Brain microvascular endothelial cell (primary cell): ENCODE measurements at regions not wholly inside any gene's neighbourhood (a gene's known extent, or its start where the extent isn't known, plus 50 kb on each side); places are given as distances from the start of the nearest gene placed in this dataset.

Experiments used
- DNase-seq: peaks from one replicate; pipeline ENCODE4 v3.0.0-alpha.2; 2020
- H3K27ac ChIP-seq: fragments of 250-450 bp; sonication (Bioruptor Pico); 2 replicates; pipeline ENCODE4 v1.5.1; 2020; ENCODE audit warnings: mild to moderate bottlenecking, moderate library complexity
- H3K27me3 ChIP-seq: fragments of 250-450 bp; sonication (Bioruptor Pico); replicated peaks from 2 replicates; pipeline ENCODE4 v1.5.1; 2020; ENCODE audit warnings: mild to moderate bottlenecking
- H3K36me3 ChIP-seq: fragments of 250-450 bp; sonication (Bioruptor Pico); replicated peaks from 2 replicates; pipeline ENCODE4 v1.5.1; 2020; ENCODE audit warnings: mild to moderate bottlenecking
- H3K4me3 ChIP-seq: 2 replicates; pipeline ENCODE4 v1.5.1; 2011; ENCODE audit warnings: low read depth, mild to moderate bottlenecking, control low read depth, low read length, moderate library complexity
- CTCF ChIP-seq: IDR thresholded peaks from 2 replicates; pipeline ENCODE4 v1.5.1; 2011; ENCODE audit warnings: low read depth, mild to moderate bottlenecking, moderate library complexity, low read length, control low read depth, inconsistent platforms; ENCODE audit errors: missing control alignments
- in situ Hi-C: cut with HindIII; loops from 2 replicates; pipeline ENCODE4 v1.10.0; 2017; ENCODE audit warnings: low sequenced_read_pairs, low pct_ligation_motif_present

GRCh38 chr3:163491714-163492113, 1586.6 kb downstream of the SI start:
- no peaks in the 10 kb centered on the region for H3K36me3 ChIP-seq
- no peak for TF ChIP-seq CTCF
- no peak overlapping the region for H3K27ac ChIP-seq
- H3K4me3 ChIP-seq: no peak overlapping the region
- no peak for DNase-seq
- H3K27me3 ChIP-seq: no peaks in the 10 kb centered on the region
- in situ Hi-C loops: no loop called here

GRCh38 chr3:163490119-163490518, 1588.2 kb downstream of the SI start:
- Histone ChIP-seq H3K4me3 (no peak overlapping the region), H3K27ac (no peak overlapping the region), H3K27me3 (no peaks in the 10 kb centered on the region), H3K36me3 (no peaks in the 10 kb centered on the region)
- in situ Hi-C loops: no loop called here
- peak; percentile 48 for DNase-seq
- peak; percentile 81 for TF ChIP-seq CTCF

GRCh38 chr3:163482695-163483094, 1595.6 kb downstream of the SI start:
- in situ Hi-C loops: no loop called here
- Histone ChIP-seq H3K27ac (no peak overlapping the region), H3K27me3 (no peaks in the 10 kb centered on the region), H3K4me3 (no peak overlapping the region), H3K36me3 (no peaks in the 10 kb centered on the region)
- no peak for TF ChIP-seq CTCF
- DNase-seq: no peak

- TF ChIP-seq CTCF: no peak
- DNase-seq: no peak
- Histone ChIP-seq H3K27ac (no peak overlapping the region), H3K27me3 (no peaks in the 10 kb centered on the region), H3K4me3 (no peak overlapping the region), H3K36me3 (no peaks in the 10 kb centered on the region)
- in situ Hi-C loops: no loop called here
These were observed 1596.6 kb downstream of the SI start for GRCh38 chr3:163481738-163482137.

- in situ Hi-C loops: no loop called here
- no peaks in the 10 kb centered on the region for H3K27me3 ChIP-seq
- DNase-seq: peak; percentile 19
- H3K4me3 ChIP-seq: no peak overlapping the region
- H3K27ac ChIP-seq: no peak overlapping the region
- H3K36me3 ChIP-seq: no peaks in the 10 kb centered on the region
- TF ChIP-seq CTCF: peak; percentile 21
These were observed 1602.1 kb downstream of the SI start for GRCh38 chr3:163476179-163476578.

GRCh38 chr3:163474766-163475165, 1603.5 kb downstream of the SI start:
- no peak for DNase-seq
- in situ Hi-C loops: no loop called here
- no peak for TF ChIP-seq CTCF
- Histone ChIP-seq H3K4me3 (no peak overlapping the region), H3K27ac (no peak overlapping the region), H3K36me3 (no peaks in the 10 kb centered on the region), H3K27me3 (no peaks in the 10 kb centered on the region)
